ENCODE measurements at regions not wholly inside any gene's neighbourhood (a gene's known extent, or its start where the extent isn't known, plus 50 kb on each side); places are given as distances from the start of the nearest gene placed in this dataset.

DNA sequence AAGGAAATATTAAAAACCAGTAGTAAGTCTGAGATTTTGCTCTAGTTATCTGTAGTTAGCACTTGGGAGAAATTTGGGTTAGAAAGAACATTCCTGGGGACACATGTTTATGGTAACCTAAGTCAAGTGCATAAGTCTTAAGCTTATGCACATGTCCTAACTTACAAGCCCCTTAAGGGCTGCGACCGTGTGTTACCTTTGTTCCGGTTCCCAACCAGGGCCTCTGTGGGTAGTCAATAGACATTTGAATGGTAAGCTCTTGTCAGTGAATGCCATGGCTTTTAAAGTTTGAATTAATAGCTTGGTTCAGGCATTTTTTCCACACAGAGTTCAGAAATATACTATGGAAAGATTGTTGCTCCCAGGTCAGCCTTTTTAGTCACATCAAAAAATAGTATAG lies 64.7 kb upstream of the CWC22 start:
- Histone ChIP-seq H3K27me3 (ENCODE audit: insufficient read depth, poor library complexity, severe bottlenecking) (no peaks in the 10 kb centered on the region), H3K27ac (replicated peaks) (no peak overlapping the region), H3K4me3 (replicated peaks; ENCODE audit: insufficient read depth, low read length) (no peak overlapping the region)
- TF ChIP-seq GABPA (IDR thresholded peaks at IDR 0.05; ENCODE audit: low read depth): no peak
- TF ChIP-seq POLR2AphosphoS5 (IDR thresholded peaks at IDR 0.05; ENCODE audit: low read depth): no peak
- no peak for TF ChIP-seq SPI1 (IDR thresholded peaks at IDR 0.05; ENCODE audit: borderline replicate concordance, low read depth)
- TF ChIP-seq, protein P1, sequence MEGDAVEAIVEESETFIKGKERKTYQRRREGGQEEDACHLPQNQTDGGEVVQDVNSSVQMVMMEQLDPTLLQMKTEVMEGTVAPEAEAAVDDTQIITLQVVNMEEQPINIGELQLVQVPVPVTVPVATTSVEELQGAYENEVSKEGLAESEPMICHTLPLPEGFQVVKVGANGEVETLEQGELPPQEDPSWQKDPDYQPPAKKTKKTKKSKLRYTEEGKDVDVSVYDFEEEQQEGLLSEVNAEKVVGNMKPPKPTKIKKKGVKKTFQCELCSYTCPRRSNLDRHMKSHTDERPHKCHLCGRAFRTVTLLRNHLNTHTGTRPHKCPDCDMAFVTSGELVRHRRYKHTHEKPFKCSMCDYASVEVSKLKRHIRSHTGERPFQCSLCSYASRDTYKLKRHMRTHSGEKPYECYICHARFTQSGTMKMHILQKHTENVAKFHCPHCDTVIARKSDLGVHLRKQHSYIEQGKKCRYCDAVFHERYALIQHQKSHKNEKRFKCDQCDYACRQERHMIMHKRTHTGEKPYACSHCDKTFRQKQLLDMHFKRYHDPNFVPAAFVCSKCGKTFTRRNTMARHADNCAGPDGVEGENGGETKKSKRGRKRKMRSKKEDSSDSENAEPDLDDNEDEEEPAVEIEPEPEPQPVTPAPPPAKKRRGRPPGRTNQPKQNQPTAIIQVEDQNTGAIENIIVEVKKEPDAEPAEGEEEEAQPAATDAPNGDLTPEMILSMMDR (IDR thresholded peaks at IDR 0.05; ENCODE audit: insufficient read depth, low read length): no peak
- no peak for TF ChIP-seq REST (IDR thresholded peaks at IDR 0.05; ENCODE audit: insufficient replicate concordance, low read depth)
- DNase-seq (ENCODE audit: low read depth in 1 of 2, low spot score in 1 of 2): no peak

DNA sequence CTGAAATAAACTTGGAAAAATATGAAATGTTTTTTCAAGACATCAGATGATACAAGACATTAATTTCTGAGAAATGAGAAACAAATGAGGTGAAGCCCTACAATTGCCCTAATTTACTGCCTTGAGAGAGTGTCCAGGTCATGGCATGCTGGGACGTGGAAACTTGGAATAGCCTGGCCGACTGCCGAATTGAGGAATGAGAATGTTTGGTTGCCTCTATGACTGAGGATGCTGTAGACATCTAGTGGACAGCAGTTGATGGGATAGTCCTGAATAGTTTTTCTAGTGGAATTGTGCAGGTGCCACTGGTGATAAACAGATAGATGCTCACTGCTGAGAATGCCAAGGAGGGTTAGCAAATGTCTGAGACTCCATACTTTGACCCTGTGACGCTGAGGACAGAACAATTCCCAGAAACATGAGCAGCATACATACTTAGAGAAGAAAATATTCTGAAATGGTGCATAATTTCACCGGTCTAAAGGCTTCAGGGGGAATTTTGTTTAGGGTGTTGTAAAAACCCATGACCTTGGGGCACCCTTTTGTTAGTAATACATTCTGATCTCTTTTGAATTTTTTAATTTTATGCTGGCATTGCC lies 56.5 kb upstream of the CWC22 start:
- Histone ChIP-seq H3K27me3 (ENCODE audit: insufficient read depth, poor library complexity, severe bottlenecking) (no peaks in the 10 kb centered on the region), H3K4me3 (replicated peaks; ENCODE audit: insufficient read depth, low read length) (no peak overlapping the region), H3K27ac (replicated peaks) (no peak overlapping the region)
- no peak for TF ChIP-seq GABPA (IDR thresholded peaks at IDR 0.05; ENCODE audit: low read depth)
- no peak for TF ChIP-seq REST (IDR thresholded peaks at IDR 0.05; ENCODE audit: insufficient replicate concordance, low read depth)
- DNase-seq (ENCODE audit: low read depth in 1 of 2, low spot score in 1 of 2): no peak

GRCh38 chr2:180062178-180062577 lies 55.1 kb upstream of the CWC22 start:
- no peaks in the 10 kb centered on the region for H3K27me3 ChIP-seq (ENCODE audit: insufficient read depth, poor library complexity, severe bottlenecking)
- H3K4me3 ChIP-seq (replicated peaks; ENCODE audit: insufficient read depth, low read length): no peak overlapping the region
- TF ChIP-seq GABPA (IDR thresholded peaks at IDR 0.05; ENCODE audit: low read depth) (no peak), POLR2AphosphoS5 (IDR thresholded peaks at IDR 0.05; ENCODE audit: low read depth) (no peak), SPI1 (IDR thresholded peaks at IDR 0.05; ENCODE audit: borderline replicate concordance, low read depth) (no peak), REST (IDR thresholded peaks at IDR 0.05; ENCODE audit: insufficient replicate concordance, low read depth) (no peak)
- TF ChIP-seq, protein P1 (IDR thresholded peaks at IDR 0.05; ENCODE audit: insufficient read depth, low read length): no peak
- no peak overlapping the region for H3K27ac ChIP-seq (replicated peaks)
- DNase-seq (ENCODE audit: low read depth in 1 of 2, low spot score in 1 of 2): no peak
